HEK293T (cell line): ENCODE measurements at regions not wholly inside any gene's neighbourhood (a gene's known extent, or its start where the extent isn't known, plus 50 kb on each side); places are given as distances from the start of the nearest gene placed in this dataset.

Experiments used
- BHLHE40 ChIP-seq: fragments of 450-650 bp; IDR thresholded peaks from 2 replicates; pipeline ENCODE4 v1.6.1; 2016; ENCODE audit warnings: mild to moderate bottlenecking, moderate library complexity, borderline replicate concordance
- FOXM1 ChIP-seq: fragments of 450-650 bp; IDR thresholded peaks from 2 replicates; pipeline ENCODE4 v1.6.1; 2017; ENCODE audit warnings: mild to moderate bottlenecking, borderline replicate concordance
- HDGF ChIP-seq: fragments of 450-650 bp; IDR thresholded peaks from 2 replicates; pipeline ENCODE4 v1.6.1; 2017; ENCODE audit warnings: antibody characterized with exemption, borderline replicate concordance
- TARDBP ChIP-seq: fragments of 450-650 bp; IDR thresholded peaks from 2 replicates; pipeline ENCODE4 v1.6.1; 2016

DNA sequence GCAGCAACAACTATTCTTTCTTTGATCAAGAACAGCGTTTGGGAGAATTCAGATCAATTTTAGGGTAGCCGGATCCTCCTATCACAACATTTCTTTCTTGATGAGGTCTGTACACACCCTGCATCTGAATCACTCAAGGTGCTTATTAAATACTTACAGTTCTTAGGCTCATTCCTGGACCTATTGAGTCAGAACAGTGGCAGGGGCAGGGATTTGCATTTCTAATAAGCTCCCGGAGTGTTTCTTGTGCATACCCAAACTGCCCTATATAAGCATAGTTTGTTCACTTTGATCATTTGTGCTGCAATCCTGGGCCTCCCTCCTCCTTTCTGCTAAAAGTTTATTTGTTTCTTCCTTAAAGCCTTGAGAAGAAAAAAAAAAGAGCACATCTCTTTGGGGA is 80.5 kb upstream of the RPH3A start:
- TF ChIP-seq HDGF (no peak), TARDBP (no peak), FOXM1 (no peak), BHLHE40 (no peak)
